Esophagus muscularis mucosa (tissue), 4 donors: ENCODE measurements at regions not wholly inside any gene's neighbourhood (a gene's known extent, or its start where the extent isn't known, plus 50 kb on each side); places are given as distances from the start of the nearest gene placed in this dataset.

Source experiments
- CTCF ChIP-seq, 3 experiments: fragments of 200-600 bp in 2 of 3; fragments of 450-650 bp in 1 of 3; sonication (generic) in 2 of 3; IDR thresholded peaks; one replicate each; pipeline ENCODE4 v1.5.1; 2017 to 2019; ENCODE audit warnings: antibody characterized with exemption in 3 of 3, mild to moderate bottlenecking in 2 of 3, moderate library complexity in 1 of 3
- EP300 ChIP-seq: sonication (generic); formaldehyde crosslinking; IDR thresholded peaks from one replicate; pipeline ENCODE4 v1.6.1; 2017; ENCODE audit warnings: antibody characterized with exemption
- POLR2A ChIP-seq: fragments of 450-650 bp; IDR thresholded peaks from one replicate; pipeline ENCODE4 v1.6.1; 2017; ENCODE audit warnings: antibody characterized with exemption, moderate library complexity, mild to moderate bottlenecking, low read depth
- POLR2AphosphoS5 ChIP-seq, 2 donors: sonication (generic); formaldehyde crosslinking; IDR thresholded peaks; one replicate each; pipeline ENCODE4 v1.6.1; 2017; ENCODE audit warnings: antibody characterized with exemption in 2 of 2

GRCh38 chr2:34193164-34193563, 594.1 kb upstream of the FAM98A start:
- TF ChIP-seq POLR2A (no peak), CTCF (IDR thresholded peaks at IDR 0.05) (no peak), EP300 (no peak), POLR2AphosphoS5 (IDR thresholded peaks at IDR 0.05) (no peak)
